Stimulated activated CD4-positive, alpha-beta T cell treated with anti-CD3 and anti-CD28 coated beads, Interleukin-4, amount 100 ng/mL, for 1 hour (primary cell): ENCODE measurements at regions not wholly inside any gene's neighbourhood (a gene's known extent, or its start where the extent isn't known, plus 50 kb on each side); places are given as distances from the start of the nearest gene placed in this dataset.
"Not testable (repeated sequence)": the region's sequence is repeated elsewhere in the genome, so short reads cannot be mapped to it uniquely, and the experiment has no call there.

Experiments
- DNase-seq: peaks from one replicate; pipeline ENCODE4 v3.0.0-alpha.2; 2020

- no peak for DNase-seq
Measured at GRCh38 chr1:90864681-90865080, 147.6 kb upstream of the BARHL2 start.

DNA sequence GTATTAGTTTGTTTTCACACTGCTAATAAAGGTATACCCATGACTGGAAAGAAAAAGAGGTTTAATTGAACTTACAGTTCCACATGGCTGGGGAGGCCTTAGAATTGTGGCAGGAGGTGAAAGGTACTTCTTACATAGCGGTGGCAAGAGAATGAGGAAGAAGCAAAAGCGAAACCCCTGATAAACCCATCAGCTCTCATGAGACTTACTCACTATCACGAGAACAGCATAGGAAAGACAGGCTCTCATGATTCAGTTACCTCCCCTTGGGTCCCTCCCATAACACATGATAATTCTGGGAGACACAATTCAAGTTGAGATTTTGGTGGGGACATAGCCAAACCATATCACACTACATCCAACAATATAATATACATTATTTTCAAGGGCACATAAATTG lies 145.7 kb upstream of the BARHL2 start:
- no peak for DNase-seq

DNA sequence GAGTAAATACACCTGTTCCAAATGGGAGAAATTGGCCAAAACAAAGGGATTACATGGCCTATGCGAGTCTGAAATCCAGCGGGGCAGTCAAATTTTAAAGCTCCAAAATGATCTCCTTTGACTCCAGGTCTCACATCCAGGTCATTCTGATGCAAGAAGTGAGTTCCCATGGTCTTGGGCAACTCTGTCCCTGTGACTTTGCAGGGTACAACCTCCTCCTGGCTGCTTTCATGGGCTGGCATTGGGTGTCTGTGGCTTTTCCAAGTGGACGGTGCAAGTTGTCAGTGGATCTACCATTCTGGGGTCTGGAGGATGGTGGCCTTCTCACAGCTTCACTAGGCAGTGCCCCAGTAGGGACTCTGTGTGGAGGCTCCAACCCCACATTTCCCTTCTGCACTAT lies 144.3 kb upstream of the BARHL2 start:
- not testable (repeated sequence) for DNase-seq

- no peak for DNase-seq
Measured at GRCh38 chr1:90856463-90857007, 139.4 kb upstream of the BARHL2 start.

GRCh38 chr1:90854397-90854924 lies 137.4 kb upstream of the BARHL2 start:
- no peak for DNase-seq

DNA sequence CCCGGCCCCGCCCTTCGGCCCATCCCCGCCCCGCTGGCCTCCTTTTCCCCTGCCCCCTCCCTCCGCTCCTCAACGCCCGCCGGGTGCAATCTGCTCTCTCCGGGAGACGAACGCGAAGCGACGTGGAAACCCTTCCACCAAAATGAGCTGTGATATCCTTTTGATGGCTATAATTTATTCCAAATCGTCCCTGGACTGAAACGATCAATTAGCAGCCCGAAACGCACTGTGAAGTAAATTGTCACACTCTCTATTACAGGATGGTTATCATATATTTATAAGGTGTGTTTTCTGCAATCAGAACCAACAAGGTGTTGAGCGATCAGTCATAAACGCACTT lies 134.6 kb upstream of the BARHL2 start:
- no peak for DNase-seq

- DNase-seq: peak; percentile 77
Measured at GRCh38 chr1:90850898-90851710, 134.0 kb upstream of the BARHL2 start.

- peak; percentile 8 for DNase-seq
Measured at GRCh38 chr1:90850181-90850897, 133.2 kb upstream of the BARHL2 start.

DNA sequence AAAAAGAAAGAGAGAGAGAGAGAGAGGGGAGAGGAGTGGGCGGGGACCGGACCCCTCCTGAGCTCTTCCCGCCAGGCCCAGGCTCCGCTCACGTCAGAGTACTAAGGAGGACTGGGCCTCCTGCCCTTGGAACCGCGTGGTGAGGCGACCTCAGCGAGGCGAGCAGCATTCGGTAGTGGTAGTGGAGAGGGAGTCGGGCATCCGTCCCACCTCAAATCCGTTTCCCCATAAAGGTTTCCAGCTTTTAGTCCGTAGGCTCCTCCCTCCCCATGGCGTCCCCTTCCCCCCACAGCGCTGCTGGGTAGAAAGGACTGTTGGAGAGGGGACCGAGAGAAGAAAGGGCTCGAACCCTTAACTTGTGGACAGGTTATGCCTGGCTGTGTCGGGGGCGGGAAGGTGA lies 124.4 kb upstream of the BARHL2 start:
- no peak for DNase-seq

GRCh38 chr1:90840352-90840751 lies 123.2 kb upstream of the BARHL2 start:
- no peak for DNase-seq

DNA sequence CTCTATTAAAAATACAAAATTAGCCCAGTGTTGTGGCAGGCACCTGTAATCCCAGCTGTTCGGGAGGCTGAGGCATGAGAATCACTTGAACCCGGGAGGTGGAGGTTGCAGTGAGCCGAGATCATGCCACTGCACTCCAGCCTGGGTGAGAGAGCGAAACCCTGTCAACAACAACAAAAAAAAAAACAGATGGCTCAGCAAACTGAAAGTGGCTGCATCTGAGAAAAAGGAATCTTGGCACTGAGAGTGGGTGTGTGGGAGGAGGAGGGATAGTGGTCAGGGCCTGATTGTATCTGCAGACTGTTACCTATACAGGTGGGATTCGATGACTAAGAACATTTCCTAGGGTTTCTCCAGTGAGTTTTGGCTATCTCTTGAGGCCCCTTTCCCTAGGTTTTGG lies 122.2 kb upstream of the BARHL2 start:
- DNase-seq: no peak

DNA sequence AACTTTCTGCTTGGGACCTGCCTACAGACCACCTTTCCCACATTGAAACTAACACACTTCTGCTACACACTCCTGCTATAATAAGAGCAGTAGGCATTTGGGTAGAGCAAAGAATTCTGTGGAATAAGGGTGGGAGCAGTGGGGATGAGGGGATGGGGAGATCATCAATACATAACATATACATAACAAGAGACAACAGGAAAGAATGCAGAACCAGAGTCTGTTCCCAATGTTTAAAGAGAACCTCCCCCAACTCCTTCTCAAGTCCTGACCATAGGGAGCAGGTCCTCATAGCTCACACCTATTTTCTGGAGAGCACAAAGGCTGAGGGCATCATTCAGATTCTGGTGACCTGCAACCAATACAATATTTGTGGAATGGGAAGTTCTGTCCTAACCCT lies 121.6 kb upstream of the BARHL2 start:
- DNase-seq: no peak

- no peak for DNase-seq
Measured at GRCh38 chr1:90837420-90837819, 120.3 kb upstream of the BARHL2 start.

DNA sequence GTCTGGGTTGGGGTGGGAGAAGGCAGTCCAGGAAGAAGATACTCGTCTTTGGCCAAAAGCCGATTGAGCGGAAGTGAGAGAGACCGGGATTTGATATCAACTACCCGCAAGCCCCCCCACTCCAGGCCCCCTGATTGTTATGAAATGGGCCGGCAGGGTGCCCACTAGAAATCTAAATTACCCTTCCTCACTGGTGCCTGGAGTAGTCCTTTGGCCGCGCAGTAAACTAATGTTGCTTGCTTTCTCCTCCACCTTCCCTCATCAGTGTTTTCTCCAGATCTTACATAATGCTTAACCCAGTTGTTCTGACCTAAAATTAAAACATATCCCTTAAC lies 119.2 kb upstream of the BARHL2 start:
- no peak for DNase-seq

GRCh38 chr1:90835661-90836344 lies 118.7 kb upstream of the BARHL2 start:
- no peak for DNase-seq

GRCh38 chr1:90834886-90835660 lies 118.0 kb upstream of the BARHL2 start:
- DNase-seq: no peak

DNA sequence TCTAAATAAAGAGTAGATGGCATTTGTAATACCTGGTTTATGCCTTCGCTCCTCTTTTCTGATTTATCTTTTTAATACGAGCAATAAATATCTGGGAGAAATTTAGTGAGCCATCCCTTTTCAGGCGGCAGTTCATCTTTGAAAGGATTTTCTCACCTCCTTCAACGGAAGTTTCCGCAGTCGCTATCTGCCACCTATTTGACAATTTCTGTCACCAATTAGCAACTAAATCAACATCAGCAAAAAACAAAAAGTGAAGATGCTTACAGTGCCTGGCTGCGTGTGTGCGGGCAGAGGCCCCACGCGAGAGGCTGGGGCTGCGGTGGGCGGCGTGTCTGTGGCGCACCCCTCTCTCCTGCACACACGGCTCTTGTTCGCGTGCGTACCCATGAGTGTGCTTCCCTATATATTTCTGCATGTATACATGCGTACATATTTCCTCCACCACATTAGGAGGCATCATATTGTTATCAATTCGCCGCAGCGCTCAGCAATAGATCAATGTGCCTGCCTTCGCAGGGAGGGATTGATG lies 117.3 kb upstream of the BARHL2 start:
- no peak for DNase-seq

DNA sequence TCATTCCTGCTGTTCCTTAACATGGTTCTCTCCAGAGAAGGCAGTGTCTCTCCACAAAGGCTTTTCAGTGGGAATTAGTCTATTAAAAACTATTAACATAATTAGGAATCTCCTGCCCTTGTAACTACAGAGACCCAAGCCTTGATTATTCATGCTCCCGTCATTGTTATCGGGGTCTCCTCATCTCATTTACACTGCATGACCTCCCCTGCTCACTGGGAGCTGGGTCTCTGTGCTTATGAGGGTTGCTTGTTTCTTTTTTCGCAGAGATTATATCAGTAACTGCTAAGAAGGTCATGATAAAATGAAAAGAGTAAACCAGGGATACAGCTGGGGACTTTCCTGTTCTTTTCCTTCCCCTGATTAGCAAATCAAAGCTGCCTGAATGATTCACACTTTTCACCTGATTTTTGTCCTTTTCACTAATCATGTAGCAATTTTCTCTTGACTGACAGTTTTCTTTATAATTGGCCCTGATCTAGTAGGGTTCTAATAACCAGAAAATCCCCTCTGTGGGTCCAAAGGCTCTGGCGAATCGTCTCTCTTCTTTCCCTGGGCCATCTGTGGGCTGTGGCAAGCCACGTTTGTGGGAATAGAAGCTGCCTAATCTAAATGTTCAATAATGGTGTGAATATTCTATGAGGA lies 116.5 kb upstream of the BARHL2 start:
- no peak for DNase-seq

DNA sequence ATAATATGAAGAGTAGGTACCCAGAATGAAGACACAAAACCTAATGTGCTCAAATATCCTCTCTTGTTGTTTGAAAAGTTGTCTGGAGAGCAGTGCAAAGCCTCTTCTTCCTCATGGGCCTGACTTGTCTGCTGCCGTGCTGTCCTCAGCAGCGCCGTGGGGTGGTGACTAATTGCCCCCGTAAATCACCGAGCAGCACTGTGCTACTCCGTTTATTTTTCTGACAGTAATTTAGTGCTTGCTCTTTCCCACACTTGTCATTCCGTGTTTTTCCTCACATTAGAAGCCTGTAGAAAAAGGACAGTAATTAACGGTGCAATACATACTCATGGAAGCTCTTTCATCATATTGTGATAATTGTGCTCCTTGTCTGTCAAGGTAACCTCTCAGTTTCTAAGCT lies 114.8 kb upstream of the BARHL2 start:
- DNase-seq: no peak

DNA sequence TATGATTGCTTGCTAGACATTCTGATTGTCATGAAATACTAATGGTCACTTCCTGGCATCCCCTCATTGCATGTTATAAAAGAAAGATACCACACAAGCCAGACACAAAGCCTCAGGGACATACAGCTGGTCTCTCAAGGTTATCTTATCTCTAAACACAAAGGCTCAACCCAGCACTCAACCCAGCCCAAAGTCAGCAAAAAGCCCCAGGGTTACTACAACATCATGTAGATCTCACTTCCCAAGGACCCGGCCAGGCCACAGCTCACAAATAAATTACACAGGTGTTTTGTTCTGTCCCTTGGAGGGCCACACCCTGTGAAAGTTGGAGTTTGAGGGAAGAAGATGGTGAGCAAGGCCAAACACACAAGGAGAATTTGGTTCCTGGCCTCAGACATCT lies 109.7 kb upstream of the BARHL2 start:
- no peak for DNase-seq

- no peak for DNase-seq
Measured at GRCh38 chr1:90826024-90826423, 108.9 kb upstream of the BARHL2 start.

DNA sequence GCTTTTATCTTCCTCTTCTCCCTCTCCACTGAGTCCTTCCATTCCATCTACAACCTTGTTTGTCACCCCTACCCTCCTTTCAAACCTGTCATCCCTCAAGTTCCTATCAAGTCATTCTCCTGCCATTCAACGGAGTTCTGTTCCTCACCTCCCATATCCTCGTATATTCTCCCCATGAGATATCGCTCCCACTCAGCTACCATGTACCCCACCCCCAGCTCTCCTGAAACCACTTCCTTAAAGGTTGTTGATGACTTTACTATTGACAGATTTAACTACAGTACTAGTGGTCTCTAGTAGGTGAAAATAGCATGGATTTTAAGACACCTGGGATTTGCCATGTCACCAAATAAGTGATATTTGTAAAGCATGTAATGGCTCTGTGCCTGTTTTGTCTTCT lies 107.4 kb upstream of the BARHL2 start:
- no peak for DNase-seq
